H9 (cell line): ENCODE measurements at regions not wholly inside any gene's neighbourhood (a gene's known extent, or its start where the extent isn't known, plus 50 kb on each side); places are given as distances from the start of the nearest gene placed in this dataset.

Source experiments
- DNase-seq: peaks from one replicate; pipeline ENCODE4 v3.0.0-alpha.2; 2017
- H2AFZ ChIP-seq: one replicate; pipeline ENCODE4 v1.6.1; 2013; ENCODE audit warnings: mild to moderate bottlenecking, low read length, control low read depth, moderate library complexity
- H2AK5ac ChIP-seq: 2 replicates; pipeline ENCODE4 v1.6.1; 2013; ENCODE audit warnings: low read length, control low read depth, mixed read lengths; ENCODE audit not compliant: insufficient read length
- H2BK120ac ChIP-seq: one replicate; pipeline ENCODE4 v1.6.1; 2013; ENCODE audit warnings: low read depth, mild to moderate bottlenecking, low read length, control low read depth, inconsistent platforms; ENCODE audit not compliant: poor library complexity, severe bottlenecking
- H2BK12ac ChIP-seq: 2 replicates; pipeline ENCODE4 v1.6.1; 2013; ENCODE audit warnings: low read length, control low read depth, mixed read lengths, low read depth; ENCODE audit not compliant: insufficient read length
- H2BK15ac ChIP-seq: 2 replicates; pipeline ENCODE4 v1.6.1; 2013; ENCODE audit warnings: low read depth, low read length, control low read depth
- H2BK20ac ChIP-seq: one replicate; pipeline ENCODE4 v1.6.1; 2013; ENCODE audit warnings: low read depth, mild to moderate bottlenecking, low read length, control low read depth, inconsistent platforms; ENCODE audit not compliant: poor library complexity, severe bottlenecking
- H2BK5ac ChIP-seq: 2 replicates; pipeline ENCODE4 v1.6.1; 2013; ENCODE audit warnings: low read length, control low read depth, mixed read lengths; ENCODE audit not compliant: insufficient read length
- H3K14ac ChIP-seq: 2 replicates; pipeline ENCODE4 v1.6.1; 2013; ENCODE audit warnings: low read length, control low read depth; ENCODE audit not compliant: insufficient read depth
- H3K18ac ChIP-seq: 2 replicates; pipeline ENCODE4 v1.6.1; 2013; ENCODE audit warnings: low read depth, mild to moderate bottlenecking, mixed read lengths, low read length, control low read depth; ENCODE audit not compliant: insufficient read length
- H3K23ac ChIP-seq: 2 replicates; pipeline ENCODE4 v1.6.1; 2013; ENCODE audit warnings: low read length, control low read depth, mixed read lengths, low read depth; ENCODE audit not compliant: insufficient read length
- H3K23me2 ChIP-seq: 2 replicates; pipeline ENCODE4 v1.6.1; 2013; ENCODE audit warnings: low read depth, mild to moderate bottlenecking, mixed read lengths, low read length, control low read depth; ENCODE audit not compliant: insufficient read length, poor library complexity, severe bottlenecking
- H3K27ac ChIP-seq: 2 replicates; pipeline ENCODE4 v1.5.1; 2013; ENCODE audit warnings: low read length, control low read depth, mixed read lengths, low read depth; ENCODE audit not compliant: insufficient read length
- H3K27me3 ChIP-seq: 2 replicates; pipeline ENCODE4 v1.6.1; 2013; ENCODE audit warnings: low read length, control low read depth, inconsistent platforms; ENCODE audit not compliant: insufficient read depth
- H3K4ac ChIP-seq: 2 replicates; pipeline ENCODE4 v1.6.1; 2013; ENCODE audit warnings: low read depth, mild to moderate bottlenecking, control low read depth, inconsistent platforms, low read length, moderate library complexity
- H3K4me1 ChIP-seq: 2 replicates; pipeline ENCODE4 v1.6.1; 2013; ENCODE audit warnings: low read length, control low read depth, inconsistent platforms; ENCODE audit not compliant: insufficient read depth
- H3K4me2 ChIP-seq: 2 replicates; pipeline ENCODE4 v1.6.1; 2013; ENCODE audit warnings: low read length, control low read depth, mixed read lengths; ENCODE audit not compliant: insufficient read length, insufficient read depth
- H3K56ac ChIP-seq: 2 replicates; pipeline ENCODE4 v1.6.1; 2013; ENCODE audit warnings: low read depth, mild to moderate bottlenecking, mixed read lengths, low read length, control low read depth; ENCODE audit not compliant: insufficient read length
- H3K79me1 ChIP-seq: 2 replicates; pipeline ENCODE4 v1.6.1; 2013; ENCODE audit warnings: low read depth, mild to moderate bottlenecking, moderate library complexity, low read length, control low read depth, inconsistent platforms; ENCODE audit not compliant: insufficient read depth, poor library complexity, severe bottlenecking
- H3K79me2 ChIP-seq: 2 replicates; pipeline ENCODE4 v1.6.1; 2013; ENCODE audit warnings: low read length, control low read depth, inconsistent platforms; ENCODE audit not compliant: insufficient read depth
- H3K9ac ChIP-seq: 2 replicates; pipeline ENCODE4 v1.6.1; 2013; ENCODE audit warnings: low read length, control low read depth, mixed read lengths; ENCODE audit not compliant: insufficient read length; ENCODE audit errors: extremely low read depth
- H3K9me3 ChIP-seq: one replicate; pipeline ENCODE4 v1.6.1; 2013; ENCODE audit warnings: low read depth, low read length, inconsistent platforms; ENCODE audit not compliant: control insufficient read depth
- H3T11ph ChIP-seq: one replicate; pipeline ENCODE4 v1.6.1; 2013; ENCODE audit warnings: mild to moderate bottlenecking, low read length, control low read depth, inconsistent platforms
- H4K20me1 ChIP-seq: one replicate; pipeline ENCODE4 v1.6.1; 2013; ENCODE audit not compliant: control insufficient read depth, insufficient read length, insufficient read depth
- H4K5ac ChIP-seq: 2 replicates; pipeline ENCODE4 v1.6.1; 2013; ENCODE audit warnings: low read depth, mild to moderate bottlenecking, mixed read lengths, low read length, control low read depth; ENCODE audit not compliant: insufficient read length
- H4K8ac ChIP-seq: replicated peaks from 2 replicates; pipeline ENCODE4 v1.6.1; 2013; ENCODE audit warnings: low read length, control low read depth, mixed read lengths, low read depth; ENCODE audit not compliant: insufficient read length
- H4K91ac ChIP-seq: 2 replicates; pipeline ENCODE4 v1.6.1; 2013; ENCODE audit warnings: low read depth, mild to moderate bottlenecking, moderate library complexity, mixed read lengths, low read length, control low read depth; ENCODE audit not compliant: insufficient read length
- H3K27ac Mint-ChIP-seq, 3 experiments: 2 replicates in 2 of 3; 3 replicates in 1 of 3; pipeline ENCODE4 v1.8.0; 2020 to 2021; ENCODE audit warnings: mixed read lengths in 3 of 3, mild to moderate bottlenecking in 1 of 3, moderate library complexity in 1 of 3
- H3K27me3 Mint-ChIP-seq: 2 replicates; pipeline ENCODE4 v1.8.0; 2021; ENCODE audit warnings: low read depth, mild to moderate bottlenecking, moderate library complexity, mixed read lengths
- H3K36me3 Mint-ChIP-seq, 3 experiments: 2 replicates in 2 of 3; 3 replicates in 1 of 3; pipeline ENCODE4 v1.8.0; 2020 to 2021; ENCODE audit warnings: low read depth in 3 of 3, mixed read lengths in 3 of 3; ENCODE audit not compliant: insufficient read depth in 1 of 3
- H3K4me1 Mint-ChIP-seq, 2 experiments: 2 replicates each; pipeline ENCODE4 v1.8.0; 2020; ENCODE audit warnings: mixed read lengths in 2 of 2
- H3K4me3 Mint-ChIP-seq, 2 experiments: 2 replicates in 1 of 2; 3 replicates in 1 of 2; pipeline ENCODE4 v1.8.0; 2020 to 2021; ENCODE audit warnings: mild to moderate bottlenecking in 2 of 2, mixed read lengths in 2 of 2, moderate library complexity in 1 of 2
- H3K9me3 Mint-ChIP-seq, 2 experiments: 2 replicates in 1 of 2; 3 replicates in 1 of 2; pipeline ENCODE4 v1.8.0; 2020; ENCODE audit warnings: mild to moderate bottlenecking in 2 of 2, mixed read lengths in 2 of 2, moderate library complexity in 1 of 2
- CTCF ChIP-seq: fragments of 200-600 bp; sonication (generic); conservative IDR thresholded peaks from 3 replicates; pipeline ENCODE4 v1.8.0; 2021; ENCODE audit warnings: antibody characterized with exemption, mild to moderate bottlenecking
- WGBS: extraction: QIAGEN DNeasy Blood & Tissue Kit; methylation state at CpG from one replicate; pipeline ENCODE4 v1.1.7; 2013; ENCODE audit warnings: missing lambda C conversion rate, low lambda C conversion rate, mixed read lengths; ENCODE audit not compliant: insufficient read length; ENCODE audit errors: extremely low coverage; 5-methylcytosine and 5-hydroxymethylcytosine counted together

GRCh38 chr4:159904906-159905305 lies 802.0 kb downstream of the RAPGEF2 start:
- Histone ChIP-seq H4K20me1 (no peaks in the 10 kb centered on the region), H4K5ac (no peak overlapping the region), H3K79me2 (no peaks in the 10 kb centered on the region), H3K23ac (no peak overlapping the region), H3T11ph (no peak overlapping the region), H3K4ac (no peak overlapping the region), H3K79me1 (no peaks in the 10 kb centered on the region), H3K18ac (no peak overlapping the region), H3K27ac (no peak overlapping the region), H3K23me2 (no peaks in the 10 kb centered on the region), H2BK5ac (no peak overlapping the region), H2AFZ (no peak overlapping the region), H3K14ac (no peak overlapping the region), H2BK120ac (no peak overlapping the region), H2AK5ac (no peak overlapping the region), H3K9ac (no peak overlapping the region), H3K9me3 (no peaks in the 10 kb centered on the region), H4K91ac (no peak overlapping the region), H3K56ac (no peak overlapping the region), H2BK12ac (no peak overlapping the region), H2BK20ac (no peak overlapping the region), H3K27me3 (no peaks in the 10 kb centered on the region), H2BK15ac (no peak overlapping the region), H3K4me1 (no peaks in the 10 kb centered on the region), H4K8ac (no peak overlapping the region), H3K4me2 (no peak overlapping the region)
- H3K9me3 Mint-ChIP-seq = no peaks in the 10 kb centered on the region
- H3K27ac Mint-ChIP-seq = no peak overlapping the region
- DNase-seq = no peak
- TF ChIP-seq CTCF = no peak
- no peaks in the 10 kb centered on the region for H3K36me3 Mint-ChIP-seq
- no CpG with 5 or more reads among the region's 2 CpGs for WGBS
- H3K4me3 Mint-ChIP-seq = no peak overlapping the region
- H3K4me1 Mint-ChIP-seq = peaks cover 0 to 3% of the 10 kb centered on the region in 2 experiments; a peak in 2 of 4 replicates
- no peaks in the 10 kb centered on the region for H3K27me3 Mint-ChIP-seq
